Caki2 (cell line): ENCODE measurements at regions not wholly inside any gene's neighbourhood (a gene's known extent, or its start where the extent isn't known, plus 50 kb on each side); places are given as distances from the start of the nearest gene placed in this dataset.
A peak's percentile ranks its signal among the peaks of the same experiment; 100 is the strongest.

Experiments used
- DNase-seq: peaks from one replicate; pipeline ENCODE4 v3.0.0-alpha.2; 2015; ENCODE audit warnings: low read depth
- in situ Hi-C: cut with HindIII; loops from 2 replicates; pipeline ENCODE4 v1.10.0; 2016; ENCODE audit warnings: low sequenced_read_pairs, low pct_unique_long_range_greater_than_20kb, mixed read lengths

GRCh38 chr9:89775641-89776040 is 170.8 kb downstream of the GADD45G start:
- in situ Hi-C loops: no loop called here
- DNase-seq: no peak

- DNase-seq: no peak
- in situ Hi-C loops: no loop called here
Observed at GRCh38 chr9:89776795-89777525, 172.1 kb downstream of the GADD45G start.

- in situ Hi-C loops: no loop called here
- no peak for DNase-seq
Observed at GRCh38 chr9:89777544-89777943, 172.7 kb downstream of the GADD45G start.

GRCh38 chr9:89778100-89779090 is 173.6 kb downstream of the GADD45G start:
- DNase-seq: no peak
- in situ Hi-C loops: no loop called here

- DNase-seq: no peak
- in situ Hi-C loops: no loop called here
Observed at GRCh38 chr9:89779405-89780203, 174.8 kb downstream of the GADD45G start.

- in situ Hi-C loops: no loop called here
- no peak for DNase-seq
Observed at GRCh38 chr9:89780959-89781358, 176.1 kb downstream of the GADD45G start.

GRCh38 chr9:89781838-89782540 is 177.2 kb downstream of the GADD45G start:
- in situ Hi-C loops: no loop called here
- DNase-seq: no peak

GRCh38 chr9:89786655-89787054 is 181.8 kb downstream of the GADD45G start:
- DNase-seq: no peak
- in situ Hi-C loops: no loop called here

- DNase-seq: no peak
- in situ Hi-C loops: no loop called here
Observed at GRCh38 chr9:89787595-89787994, 182.8 kb downstream of the GADD45G start.

- no peak for DNase-seq
- in situ Hi-C loops: no loop called here
Observed at GRCh38 chr9:89788434-89788833, 183.6 kb downstream of the GADD45G start.

- in situ Hi-C loops: no loop called here
- DNase-seq: no peak
Observed at GRCh38 chr9:89789922-89790510, 185.2 kb downstream of the GADD45G start.

GRCh38 chr9:89790542-89791109 is 185.8 kb downstream of the GADD45G start:
- in situ Hi-C loops: no loop called here

GRCh38 chr9:89791754-89792153 is 186.9 kb downstream of the GADD45G start:
- in situ Hi-C loops: no loop called here
- no peak for DNase-seq

More at GRCh38 chr9:89790542-89791109, 185.8 kb downstream of the GADD45G start:
- no peak for DNase-seq

- no peak for DNase-seq
- in situ Hi-C loops: no loop called here
Observed at GRCh38 chr9:89792189-89793123, 187.6 kb downstream of the GADD45G start.

GRCh38 chr9:89793124-89793495 is 188.3 kb downstream of the GADD45G start:
- no peak for DNase-seq
- in situ Hi-C loops: no loop called here

GRCh38 chr9:89793551-89793950 is 188.7 kb downstream of the GADD45G start:
- peak; percentile 10 for DNase-seq
- in situ Hi-C loops: no loop called here
